ENCODE measurements at regions not wholly inside any gene's neighbourhood (a gene's known extent, or its start where the extent isn't known, plus 50 kb on each side); places are given as distances from the start of the nearest gene placed in this dataset.
A peak's percentile ranks its signal among the peaks of the same experiment; 100 is the strongest.

GRCh38 chr14:61847861-61848260 is 85.6 kb downstream of the SNAPC1 start:
- DNase-seq: no peak

- DNase-seq: no peak
Observed at GRCh38 chr14:61854898-61855297, 92.7 kb downstream of the SNAPC1 start.

GRCh38 chr14:61860294-61860918 is 98.2 kb downstream of the SNAPC1 start:
- DNase-seq: peak; percentile 9

GRCh38 chr14:61861320-61861865 is 99.2 kb downstream of the SNAPC1 start:
- no peak for DNase-seq

GRCh38 chr14:61864329-61864898 is 102.2 kb downstream of the SNAPC1 start:
- DNase-seq: no peak

- no peak for DNase-seq
Observed at GRCh38 chr14:61866932-61867920, 105.0 kb downstream of the SNAPC1 start.

GRCh38 chr14:61868846-61869245 is 106.6 kb downstream of the SNAPC1 start:
- DNase-seq: no peak

GRCh38 chr14:61870163-61870562 is 107.9 kb downstream of the SNAPC1 start:
- no peak for DNase-seq

- no peak for DNase-seq
Observed at GRCh38 chr14:61872452-61872851, 110.2 kb downstream of the SNAPC1 start.

- DNase-seq: no peak
Observed at GRCh38 chr14:61875483-61875882, 113.3 kb downstream of the SNAPC1 start.

GRCh38 chr14:61876362-61877034 is 114.3 kb downstream of the SNAPC1 start:
- no peak for DNase-seq

- DNase-seq: no peak
Observed at GRCh38 chr14:61877035-61877390, 114.8 kb downstream of the SNAPC1 start.

- DNase-seq: no peak
Observed at GRCh38 chr14:61877768-61878167, 115.5 kb downstream of the SNAPC1 start.

- no peak for DNase-seq
Observed at GRCh38 chr14:61878931-61879330, 116.7 kb downstream of the SNAPC1 start.

GRCh38 chr14:61881046-61881445 is 118.8 kb downstream of the SNAPC1 start:
- no peak for DNase-seq

- no peak for DNase-seq
Observed at GRCh38 chr14:61884711-61885110, 122.5 kb downstream of the SNAPC1 start.

GRCh38 chr14:61885203-61885961 is 123.2 kb downstream of the SNAPC1 start:
- DNase-seq: no peak

- DNase-seq: no peak
Observed at GRCh38 chr14:61887628-61888027, 125.4 kb downstream of the SNAPC1 start.

- no peak for DNase-seq
Observed at GRCh38 chr14:61889914-61890351, 127.7 kb downstream of the SNAPC1 start.

GRCh38 chr14:61891170-61891569 is 128.9 kb downstream of the SNAPC1 start:
- no peak for DNase-seq

- no peak for DNase-seq
Observed at GRCh38 chr14:61891810-61892209, 129.6 kb downstream of the SNAPC1 start.

GRCh38 chr14:61893371-61893940 is 131.2 kb downstream of the SNAPC1 start:
- DNase-seq: no peak
